Myocyte (in vitro differentiated cells): ENCODE measurements at regions not wholly inside any gene's neighbourhood (a gene's known extent, or its start where the extent isn't known, plus 50 kb on each side); places are given as distances from the start of the nearest gene placed in this dataset.
"Not testable (repeated sequence)": the region's sequence is repeated elsewhere in the genome, so short reads cannot be mapped to it uniquely, and the experiment has no call there.

Experiments used
- DNase-seq: peaks from one replicate; pipeline ENCODE4 v3.0.0-alpha.2; 2012; ENCODE audit warnings: low read depth

GRCh38 chr7:51386806-51387568, 70.4 kb upstream of the COBL start:
- DNase-seq: not testable (repeated sequence)

DNA sequence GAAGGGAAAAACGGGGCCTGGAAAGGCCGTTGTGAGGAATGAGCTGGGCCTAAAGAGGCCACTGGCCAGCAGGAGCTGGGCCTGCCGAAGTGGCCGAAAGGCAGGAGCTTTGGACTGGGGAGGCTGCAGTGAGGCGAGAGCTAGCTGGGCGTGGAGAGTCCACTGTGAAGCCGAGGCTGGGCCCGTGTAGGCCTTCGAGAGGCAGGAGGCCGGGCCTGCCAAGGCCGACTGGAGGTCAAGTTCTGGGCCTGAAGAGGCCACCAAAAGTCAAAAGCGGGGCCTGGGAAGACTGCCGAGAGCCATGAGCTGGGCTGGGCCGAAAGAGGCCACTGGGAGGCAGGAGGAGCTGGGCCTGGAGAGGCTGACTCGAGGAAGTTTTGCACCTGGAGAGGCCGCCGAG, 69.6 kb upstream of the COBL start:
- not testable (repeated sequence) for DNase-seq

DNA sequence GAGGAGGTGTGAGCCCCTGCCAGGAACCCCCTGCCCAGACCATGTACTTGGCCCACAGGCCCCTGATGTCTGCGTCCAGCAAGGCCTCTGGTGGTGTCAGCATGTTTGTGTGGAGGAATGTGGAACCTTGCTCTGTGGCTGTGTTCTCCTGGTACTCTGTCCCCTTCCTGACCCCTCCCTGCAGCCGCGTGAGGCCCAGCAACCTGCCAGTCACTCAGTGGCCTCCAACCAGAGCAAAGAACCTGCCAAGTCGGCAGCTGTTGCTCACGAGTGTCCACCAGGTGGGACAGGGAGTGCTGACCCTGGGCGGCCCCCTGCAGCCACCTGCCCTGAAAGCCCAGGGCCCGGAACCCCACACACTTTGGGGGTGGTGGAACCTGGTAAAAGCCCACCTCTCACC, 65.6 kb upstream of the COBL start:
- DNase-seq: not testable (repeated sequence)

- DNase-seq: no peak
Observed at GRCh38 chr7:51376420-51377092, 59.9 kb upstream of the COBL start.

DNA sequence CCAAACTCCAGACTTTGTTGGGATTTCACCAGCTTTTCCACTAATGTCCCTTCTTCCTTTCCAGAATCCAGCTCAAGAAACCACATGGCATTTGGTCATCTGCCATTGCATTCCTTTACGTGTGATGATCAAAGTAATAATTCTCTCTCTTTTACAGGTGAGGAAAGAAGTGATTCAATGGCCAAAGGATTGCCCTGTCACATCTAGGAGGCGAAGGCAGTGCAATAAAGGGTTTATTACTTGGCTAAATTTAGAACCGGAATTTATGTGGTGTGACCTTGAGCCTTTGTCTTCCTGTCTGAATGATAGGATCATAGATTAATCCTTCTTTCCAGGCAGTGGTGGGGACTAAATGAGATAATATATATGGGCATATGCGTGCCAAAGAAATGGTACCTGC, 58.3 kb upstream of the COBL start:
- DNase-seq: no peak

DNA sequence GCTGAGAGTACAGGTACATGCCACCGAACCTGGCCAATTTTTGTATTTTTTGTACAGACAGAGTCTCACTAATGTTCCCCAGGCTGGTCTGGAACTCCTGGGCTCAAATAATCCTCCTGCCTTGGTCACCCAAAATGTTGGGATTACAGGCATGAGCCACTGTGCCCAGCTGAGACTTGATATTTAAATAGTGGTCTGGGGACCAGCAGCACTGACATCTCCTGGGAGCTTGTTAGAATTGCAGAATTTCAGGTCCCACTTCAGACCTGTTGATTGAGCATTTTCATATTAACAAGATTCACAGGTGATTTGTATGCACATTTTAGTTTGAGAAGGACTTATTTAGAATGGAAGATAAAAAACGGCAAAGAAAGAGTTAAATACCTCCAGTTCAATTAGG, 57.0 kb upstream of the COBL start:
- not testable (repeated sequence) for DNase-seq

DNA sequence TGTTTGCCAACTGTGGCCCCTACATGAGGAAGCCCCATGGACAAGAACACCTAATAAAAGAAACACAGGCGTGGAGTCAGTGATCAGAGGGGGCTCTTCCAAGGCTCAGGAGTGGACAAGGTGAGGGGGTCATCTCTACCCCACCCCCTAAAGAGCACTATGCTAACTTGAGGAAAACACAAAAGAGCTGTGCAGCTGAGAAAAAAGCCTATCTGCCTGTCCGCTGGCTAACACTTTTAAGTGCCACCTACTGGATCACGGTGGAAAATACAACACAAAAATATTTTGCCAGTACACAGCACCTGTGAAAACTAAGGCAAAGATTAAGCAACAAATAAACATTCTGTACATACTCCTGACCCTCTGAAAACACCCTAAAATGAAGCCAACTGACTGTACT, 53.1 kb upstream of the COBL start:
- peak; percentile 30 for DNase-seq

DNA sequence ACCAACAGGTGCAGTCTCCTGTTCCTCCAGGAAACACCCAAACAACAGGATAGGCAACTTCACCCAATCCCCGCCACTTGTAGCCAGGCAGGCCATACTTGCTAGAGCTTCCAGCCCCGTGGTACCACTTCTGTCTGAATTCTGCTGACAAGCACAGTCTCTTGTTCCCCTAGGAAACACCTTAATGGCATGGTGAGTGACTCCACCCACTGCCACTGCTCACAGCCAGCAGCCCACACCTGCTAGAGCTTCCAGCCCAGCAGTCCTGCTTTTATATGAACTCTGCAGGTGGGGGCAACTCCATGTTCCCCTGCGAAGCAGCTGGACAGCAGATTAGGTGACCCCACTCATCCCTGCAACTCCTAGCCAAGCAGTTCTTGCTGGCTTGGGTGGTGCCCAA, 52.6 kb upstream of the COBL start:
- DNase-seq: not testable (repeated sequence)

- DNase-seq: no peak
Observed at GRCh38 chr7:51368334-51368733, 51.7 kb upstream of the COBL start.

DNA sequence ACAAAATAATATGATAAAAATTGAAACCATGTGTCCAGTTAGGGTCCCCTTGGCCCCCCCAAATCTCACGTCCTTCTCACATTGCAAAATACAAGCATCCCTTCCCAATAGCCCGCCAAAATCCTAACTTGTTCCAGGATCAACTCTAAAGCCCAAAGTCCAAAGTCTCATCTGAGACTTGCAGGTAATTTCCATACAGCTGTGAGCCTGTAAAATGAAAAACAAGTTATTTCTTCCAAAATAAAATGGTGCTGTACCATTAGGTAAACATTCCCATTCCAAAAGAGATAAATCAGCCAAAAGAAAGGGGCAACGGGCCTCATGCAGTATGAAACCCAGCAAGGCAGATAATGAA, 51.0 kb upstream of the COBL start:
- DNase-seq: no peak

DNA sequence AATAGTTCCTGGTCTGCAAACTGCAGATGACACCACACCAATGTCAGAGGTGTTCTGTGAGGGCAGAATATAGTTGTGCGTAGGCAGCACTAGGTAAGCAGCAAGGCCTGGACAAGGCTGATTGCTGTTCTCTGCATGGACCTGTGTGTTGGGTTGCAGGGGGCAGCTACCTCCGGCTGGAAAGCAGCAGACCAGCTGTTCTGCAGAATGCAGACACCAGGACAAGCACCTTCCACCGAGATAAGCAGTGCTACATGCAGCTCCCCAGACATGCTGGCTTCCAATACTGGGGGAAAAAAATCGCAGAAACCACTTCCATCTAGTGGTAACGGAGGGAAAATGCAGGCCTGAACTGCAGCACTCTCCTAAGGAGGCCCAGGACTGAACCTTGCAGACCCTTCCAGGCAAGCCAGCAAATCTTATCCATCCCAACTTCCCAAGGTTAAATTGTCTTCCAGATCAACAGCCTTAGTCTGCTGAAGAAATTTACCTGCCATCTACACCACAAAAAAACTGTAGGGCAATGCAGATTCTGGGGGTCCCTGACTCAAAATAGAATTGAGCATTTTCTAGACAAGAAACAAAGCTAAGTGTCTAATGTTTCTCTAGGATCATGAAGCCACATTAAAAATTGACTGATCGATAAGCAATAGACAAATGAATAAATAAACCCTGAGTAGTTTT, 50.5 kb upstream of the COBL start:
- DNase-seq: peak; percentile 71
